Right atrium auricular region (tissue), 2 donors: ENCODE measurements at regions not wholly inside any gene's neighbourhood (a gene's known extent, or its start where the extent isn't known, plus 50 kb on each side); places are given as distances from the start of the nearest gene placed in this dataset.
"Not testable (repeated sequence)": the region's sequence is repeated elsewhere in the genome, so short reads cannot be mapped to it uniquely, and the experiment has no call there.

Experiments
- DNase-seq: peaks from one replicate; pipeline ENCODE4 v3.0.0-alpha.2; 2019; ENCODE audit warnings: low spot score
- H3K27ac ChIP-seq, 2 donors: fragments of 200-600 bp; sonication (generic); 1 replicate in 1 of 2; 2 replicates in 1 of 2; pipeline ENCODE4 v1.5.1; 2016 to 2019
- H3K27me3 ChIP-seq, 2 donors: fragments of 200-600 bp; sonication (generic); one replicate each; pipeline versions ENCODE4 v1.5.1 to v1.6.0; 2017 to 2019
- H3K36me3 ChIP-seq: fragments of 200-600 bp; sonication (generic); one replicate; pipeline ENCODE4 v1.5.1; 2016
- H3K4me1 ChIP-seq, 2 donors: fragments of 200-600 bp; sonication (generic); one replicate each; pipeline versions ENCODE4 v1.5.1 to v1.6.0; 2017 to 2019
- H3K4me3 ChIP-seq, 2 donors: fragments of 200-600 bp; sonication (generic); 1 replicate in 1 of 2; 2 replicates in 1 of 2; pipeline ENCODE4 v1.5.1; 2017 to 2019; ENCODE audit warnings: mild to moderate bottlenecking in 1 of 2, moderate library complexity in 1 of 2
- H3K9me3 ChIP-seq, 2 donors: fragments of 200-600 bp; sonication (generic); one replicate each; pipeline ENCODE4 v1.5.1; 2019
- TF ChIP-seq, protein P1 (sequence below), 2 donors: fragments of 200-600 bp; sonication (generic); IDR thresholded peaks; one replicate each; pipeline ENCODE4 v1.5.1; 2019; ENCODE audit warnings: antibody characterized with exemption in 2 of 2

DNA sequence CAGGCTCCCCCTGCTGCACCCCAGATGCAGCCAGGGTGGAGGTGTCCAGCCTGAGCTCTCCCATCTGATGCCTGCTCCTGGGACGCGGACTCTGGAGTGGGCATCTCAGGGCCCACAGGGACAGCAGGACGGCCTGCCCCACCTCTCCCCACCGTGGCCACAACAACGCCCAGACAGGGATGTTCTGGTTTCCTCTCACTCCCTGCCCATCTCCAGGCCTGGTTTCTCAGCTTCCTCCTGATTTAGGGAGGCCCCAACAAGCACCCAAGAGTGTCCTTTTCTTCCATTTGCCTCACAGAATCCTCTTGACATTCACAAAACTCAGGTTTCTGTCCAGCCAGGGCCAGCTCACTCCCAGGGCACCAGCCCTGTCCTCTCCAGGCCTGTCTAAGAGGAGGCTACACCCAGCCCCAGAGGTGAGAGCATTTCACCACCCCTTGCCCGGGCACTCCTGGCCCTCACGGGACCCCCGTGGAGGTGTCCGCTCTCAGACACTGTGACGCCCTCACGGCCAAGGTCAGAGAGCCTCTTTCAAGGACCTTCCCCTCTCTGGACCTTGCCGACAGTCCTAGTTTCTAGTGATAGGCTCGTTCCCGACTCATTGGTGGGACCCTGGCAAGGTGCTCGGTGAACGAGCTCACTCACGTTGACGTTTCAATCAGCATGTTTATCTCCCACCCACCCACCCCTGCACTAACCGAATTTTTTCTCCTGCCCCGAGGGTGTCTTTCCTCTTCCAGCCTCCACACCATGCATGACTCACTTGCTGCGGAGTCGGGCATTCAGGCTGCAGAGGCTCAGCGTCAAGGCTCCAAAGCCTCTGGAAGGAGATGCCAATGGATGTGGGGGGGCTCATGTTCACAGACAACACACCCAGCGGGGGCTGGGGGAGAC, 62.0 kb upstream of the UNC5A start:
- Histone ChIP-seq H3K27me3 (peaks cover 7 to 21% of the 10 kb centered on the region in 2 donors), H3K36me3 (no peaks in the 10 kb centered on the region), H3K4me3 (no peak overlapping the region), H3K9me3 (no peaks in the 10 kb centered on the region), H3K27ac (no peak overlapping the region), H3K4me1 (peaks cover 0 to 11% of the 10 kb centered on the region in 2 donors)
- TF ChIP-seq, protein P1, sequence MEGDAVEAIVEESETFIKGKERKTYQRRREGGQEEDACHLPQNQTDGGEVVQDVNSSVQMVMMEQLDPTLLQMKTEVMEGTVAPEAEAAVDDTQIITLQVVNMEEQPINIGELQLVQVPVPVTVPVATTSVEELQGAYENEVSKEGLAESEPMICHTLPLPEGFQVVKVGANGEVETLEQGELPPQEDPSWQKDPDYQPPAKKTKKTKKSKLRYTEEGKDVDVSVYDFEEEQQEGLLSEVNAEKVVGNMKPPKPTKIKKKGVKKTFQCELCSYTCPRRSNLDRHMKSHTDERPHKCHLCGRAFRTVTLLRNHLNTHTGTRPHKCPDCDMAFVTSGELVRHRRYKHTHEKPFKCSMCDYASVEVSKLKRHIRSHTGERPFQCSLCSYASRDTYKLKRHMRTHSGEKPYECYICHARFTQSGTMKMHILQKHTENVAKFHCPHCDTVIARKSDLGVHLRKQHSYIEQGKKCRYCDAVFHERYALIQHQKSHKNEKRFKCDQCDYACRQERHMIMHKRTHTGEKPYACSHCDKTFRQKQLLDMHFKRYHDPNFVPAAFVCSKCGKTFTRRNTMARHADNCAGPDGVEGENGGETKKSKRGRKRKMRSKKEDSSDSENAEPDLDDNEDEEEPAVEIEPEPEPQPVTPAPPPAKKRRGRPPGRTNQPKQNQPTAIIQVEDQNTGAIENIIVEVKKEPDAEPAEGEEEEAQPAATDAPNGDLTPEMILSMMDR (IDR thresholded peaks at IDR 0.05): no peak
- DNase-seq: peak; percentile 51

DNA sequence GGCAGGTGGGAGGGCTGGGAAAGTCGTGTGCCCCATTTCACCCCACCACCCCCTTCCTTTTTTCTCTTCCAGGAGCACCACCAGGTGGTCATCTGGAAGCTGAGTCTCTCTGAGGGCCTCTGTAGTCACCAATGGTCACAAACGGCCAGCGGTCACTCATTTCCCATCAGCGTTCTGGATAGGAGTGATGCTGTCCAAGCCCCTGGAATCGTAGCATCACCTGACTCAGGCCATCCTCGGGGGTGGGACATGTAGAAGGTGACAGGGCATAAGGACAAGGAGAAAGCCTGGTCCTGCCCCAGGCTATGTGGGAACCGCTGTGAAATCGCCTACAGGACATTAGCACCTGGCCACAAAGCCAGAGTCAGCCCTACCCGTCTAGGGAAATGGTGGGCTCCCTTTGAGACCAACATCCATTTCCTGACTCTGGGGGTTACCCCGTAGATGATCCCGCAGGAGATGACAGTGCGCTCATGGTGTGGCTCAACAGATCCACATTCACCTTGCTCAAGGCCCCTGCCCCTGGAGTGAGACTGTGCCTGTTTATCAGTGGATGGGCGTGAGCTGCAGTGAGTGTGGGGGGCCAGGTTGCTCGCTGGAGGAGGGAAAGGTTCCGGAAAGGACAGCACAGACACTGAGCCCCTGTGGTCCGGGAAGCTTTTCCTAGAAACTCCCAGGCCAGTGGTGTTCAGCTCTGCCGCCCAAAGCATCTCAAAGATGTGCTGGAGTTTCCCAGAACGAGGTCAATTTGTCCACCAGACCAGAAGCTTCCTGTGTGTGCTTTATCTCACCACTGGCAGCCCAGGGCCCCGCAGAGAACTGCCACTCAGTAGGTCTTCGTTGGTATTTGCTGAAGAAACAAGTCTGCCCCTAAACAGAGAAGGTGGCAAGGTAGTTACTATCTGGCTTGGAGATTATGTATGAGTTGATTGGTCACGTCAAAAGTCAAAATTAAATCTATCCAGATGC, 61.1 kb upstream of the UNC5A start:
- H3K27me3 ChIP-seq: peaks cover 4 to 12% of the 10 kb centered on the region in 2 donors
- peak; percentile 32 for DNase-seq

DNA sequence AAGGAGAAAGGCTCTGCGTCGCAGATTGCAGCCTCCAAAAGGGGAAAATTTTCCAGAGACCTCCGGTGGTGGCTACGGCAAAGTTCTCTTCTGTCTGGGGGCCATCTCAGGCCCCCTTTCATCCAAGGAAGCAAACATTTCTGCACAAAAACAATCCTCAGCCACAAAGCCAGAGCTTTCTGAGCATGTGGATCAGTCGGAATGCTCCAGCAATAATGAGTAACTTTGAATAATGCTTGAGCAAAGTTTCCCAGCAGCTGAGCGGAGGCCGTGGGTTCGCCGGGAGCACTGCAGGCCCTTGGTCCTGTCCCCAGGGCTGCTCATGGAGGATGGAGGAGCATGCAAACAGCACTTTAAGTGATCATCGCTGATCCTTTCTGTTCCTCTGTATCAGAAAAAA, 60.2 kb upstream of the UNC5A start:
- Histone ChIP-seq H3K4me3 (no peak overlapping the region), H3K27ac (no peak overlapping the region), H3K27me3 (peaks cover 0 to 7% of the 10 kb centered on the region in 2 donors), H3K36me3 (no peaks in the 10 kb centered on the region), H3K4me1 (no peaks in the 10 kb centered on the region), H3K9me3 (no peaks in the 10 kb centered on the region)
- DNase-seq: peak; percentile 36
- TF ChIP-seq, protein P1 (IDR thresholded peaks at IDR 0.05): no peak

More for the DNA sequence above, 61.1 kb upstream of the UNC5A start:
- Histone ChIP-seq H3K9me3 (no peaks in the 10 kb centered on the region), H3K4me1 (peaks cover 0 to 2% of the 10 kb centered on the region in 2 donors), H3K27ac (no peak overlapping the region), H3K36me3 (no peaks in the 10 kb centered on the region), H3K4me3 (no peak overlapping the region)
- TF ChIP-seq, protein P1 (IDR thresholded peaks at IDR 0.05): no peak

DNA sequence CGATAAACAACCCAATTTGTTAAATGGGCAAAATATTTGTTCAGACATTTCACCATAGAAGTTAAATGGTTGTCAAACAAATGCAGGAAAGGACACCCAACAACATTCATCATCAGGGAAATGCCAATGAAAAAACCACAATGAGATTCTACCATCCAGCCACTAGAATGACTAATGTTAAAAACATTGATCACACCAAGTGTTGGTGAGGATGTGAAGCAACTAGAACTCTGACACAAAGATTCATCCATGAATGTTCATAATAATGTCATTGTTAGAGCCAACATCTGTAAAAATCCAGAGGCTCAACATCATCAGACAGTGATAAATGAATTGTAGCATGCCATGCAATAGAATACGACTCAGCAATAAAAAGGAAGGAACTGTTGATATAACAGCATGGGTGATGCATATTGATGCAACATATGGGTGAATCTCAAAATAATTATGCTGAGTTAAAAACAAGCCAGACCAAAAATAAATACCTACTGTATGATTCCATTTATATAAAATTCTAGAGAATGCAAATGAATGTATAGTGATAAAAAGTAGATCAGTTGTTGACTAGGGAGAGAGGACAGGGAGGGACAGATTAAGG, 55.9 kb upstream of the UNC5A start:
- TF ChIP-seq, protein P1 (IDR thresholded peaks at IDR 0.05): no peak
- DNase-seq: no peak
- Histone ChIP-seq H3K36me3 (no peaks in the 10 kb centered on the region), H3K27me3 (no peaks in the 10 kb centered on the region), H3K4me3 (no peak overlapping the region), H3K27ac (no peak overlapping the region), H3K4me1 (no peaks in the 10 kb centered on the region), H3K9me3 (no peaks in the 10 kb centered on the region)

DNA sequence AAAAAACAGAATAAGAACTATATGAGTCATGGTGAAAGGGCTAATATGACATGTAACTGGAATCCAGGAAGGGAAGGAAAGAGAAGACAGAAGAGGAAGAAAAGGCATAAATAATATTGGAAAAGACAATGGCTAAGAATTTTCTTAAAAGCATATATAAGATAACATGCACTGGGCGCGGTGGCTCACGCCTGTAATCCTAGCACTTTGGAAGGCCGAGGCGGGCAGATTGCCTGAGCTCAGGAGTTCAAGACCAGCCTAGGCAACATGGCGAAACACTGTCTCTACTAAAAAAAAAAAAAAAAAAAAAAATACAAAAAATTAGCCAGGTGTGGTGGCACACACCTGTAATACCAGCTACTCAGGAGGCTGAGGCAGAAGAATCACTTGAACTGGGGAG, 54.8 kb upstream of the UNC5A start:
- not testable (repeated sequence) for H3K4me1 ChIP-seq, H3K36me3 ChIP-seq, H3K27ac ChIP-seq, H3K9me3 ChIP-seq, H3K4me3 ChIP-seq, H3K27me3 ChIP-seq
- DNase-seq: peak; percentile 26

DNA sequence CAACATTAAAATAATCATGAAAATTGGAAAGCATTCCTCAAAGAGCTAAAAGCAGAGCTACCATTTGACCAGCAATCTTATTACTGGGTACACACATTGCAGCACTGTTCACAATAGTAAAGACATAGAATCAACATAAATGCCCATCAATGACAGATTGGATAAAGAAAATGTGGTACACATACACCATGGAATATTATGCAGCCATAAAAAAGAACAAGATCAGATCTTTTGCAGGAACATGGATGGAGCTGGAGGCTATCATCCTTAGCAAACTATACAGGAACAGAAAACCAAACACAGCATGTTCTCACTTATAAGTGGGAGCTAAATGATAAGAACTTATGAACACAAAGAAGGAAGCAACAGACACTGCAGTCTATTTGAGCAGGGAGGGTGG, 52.8 kb upstream of the UNC5A start:
- not testable (repeated sequence) for H3K9me3 ChIP-seq, H3K4me1 ChIP-seq, H3K27ac ChIP-seq, H3K36me3 ChIP-seq, H3K27me3 ChIP-seq, H3K4me3 ChIP-seq, DNase-seq
